ENCODE measurements at regions not wholly inside any gene's neighbourhood (a gene's known extent, or its start where the extent isn't known, plus 50 kb on each side); places are given as distances from the start of the nearest gene placed in this dataset.

DNA sequence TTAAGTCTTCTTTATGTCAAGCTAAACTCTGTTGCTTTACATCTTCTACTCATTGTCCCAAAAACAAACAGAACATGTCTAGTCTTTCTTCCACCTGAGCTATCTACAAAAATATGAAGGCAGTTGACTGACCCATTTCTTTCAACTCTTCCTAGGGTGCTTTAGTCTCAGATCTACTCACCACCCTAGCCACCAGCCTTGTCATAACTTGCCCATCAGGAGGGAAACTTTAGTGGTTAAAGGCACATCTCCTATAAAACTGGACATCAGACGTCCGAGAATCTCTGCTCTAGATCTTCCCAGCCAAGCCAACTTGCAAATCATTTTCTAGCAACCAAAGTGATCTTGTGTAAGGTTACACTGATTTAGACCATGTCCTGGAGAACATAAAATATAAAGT is 205.0 kb downstream of the ACTL7B start:
- WGBS: 50% methylated on average over 2 of the region's 2 CpGs
- Histone ChIP-seq H3K18ac (ENCODE audit: low read depth in 1 of 2, low read length in 2 of 2) (no peak overlapping the region), H3K9ac (ENCODE audit: low read length) (no peak overlapping the region), H3K79me1 (replicated peaks; ENCODE audit: low read length, poor library complexity, severe bottlenecking) (no peaks in the 10 kb centered on the region), H2BK5ac (ENCODE audit: low read depth, low read length, poor library complexity, severe bottlenecking) (no peak overlapping the region), H3K27me3 (ENCODE audit: control insufficient read depth in 1 of 2, insufficient read depth in 1 of 2, low read length in 2 of 2) (no peaks in the 10 kb centered on the region), H3K4me3 (ENCODE audit: insufficient read depth in 1 of 2, low read depth in 1 of 2, low read length in 2 of 2) (no peak overlapping the region), H4K8ac (ENCODE audit: low read length) (no peak overlapping the region), H3K4me2 (ENCODE audit: low read length, poor library complexity, severe bottlenecking) (no peak overlapping the region), H3K4me1 (ENCODE audit: control insufficient read depth, insufficient read depth, low read depth, low read length) (no peaks in the 10 kb centered on the region), H2AFZ (ENCODE audit: low read depth, low read length) (no peak overlapping the region), H3K36me3 (ENCODE audit: control insufficient read depth in 1 of 2, insufficient read depth in 2 of 2, low read depth in 1 of 2, low read length in 2 of 2) (no peaks in the 10 kb centered on the region), H3K23ac (ENCODE audit: low read length in 2 of 2) (no peak overlapping the region), H3K4ac (ENCODE audit: low read depth in 1 of 2, low read length in 2 of 2) (no peak overlapping the region), H3K9me3 (ENCODE audit: control insufficient read depth, low read length) (no peaks in the 10 kb centered on the region), H3K14ac (ENCODE audit: low read length in 2 of 2) (no peak overlapping the region), H2BK12ac (ENCODE audit: low read length in 2 of 2) (no peak overlapping the region), H3K27ac (ENCODE audit: low read length, poor library complexity, severe bottlenecking) (no peak overlapping the region), H2BK120ac (ENCODE audit: low read depth, low read length) (no peak overlapping the region), H2BK15ac (ENCODE audit: low read depth, poor library complexity, severe bottlenecking) (no peak overlapping the region), H2AK5ac (ENCODE audit: low read length, severe bottlenecking) (no peak overlapping the region), H4K91ac (ENCODE audit: low read length) (no peak overlapping the region)
- no peak for DNase-seq

DNA sequence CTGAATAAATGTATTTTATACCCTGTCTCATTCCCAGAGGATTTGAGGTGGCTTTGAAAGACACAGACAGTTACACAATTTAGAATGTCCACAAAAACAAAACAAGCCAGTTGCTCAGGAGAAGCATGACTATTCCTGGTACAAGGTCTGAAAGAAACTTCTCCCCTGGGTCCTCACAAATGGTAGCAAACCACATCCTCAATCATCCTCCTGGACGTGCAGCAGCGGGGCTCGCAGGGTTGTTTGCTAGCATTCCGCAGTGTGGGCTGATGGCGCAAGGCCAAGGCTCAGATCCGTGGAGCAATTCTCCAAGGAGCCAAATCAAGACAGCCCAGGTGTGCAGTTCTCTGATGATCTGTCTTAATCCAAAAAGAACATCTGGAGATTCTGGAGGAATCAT is 210.3 kb downstream of the ACTL7B start:
- no peak overlapping the region for H3K9ac ChIP-seq (ENCODE audit: low read length)

DNA sequence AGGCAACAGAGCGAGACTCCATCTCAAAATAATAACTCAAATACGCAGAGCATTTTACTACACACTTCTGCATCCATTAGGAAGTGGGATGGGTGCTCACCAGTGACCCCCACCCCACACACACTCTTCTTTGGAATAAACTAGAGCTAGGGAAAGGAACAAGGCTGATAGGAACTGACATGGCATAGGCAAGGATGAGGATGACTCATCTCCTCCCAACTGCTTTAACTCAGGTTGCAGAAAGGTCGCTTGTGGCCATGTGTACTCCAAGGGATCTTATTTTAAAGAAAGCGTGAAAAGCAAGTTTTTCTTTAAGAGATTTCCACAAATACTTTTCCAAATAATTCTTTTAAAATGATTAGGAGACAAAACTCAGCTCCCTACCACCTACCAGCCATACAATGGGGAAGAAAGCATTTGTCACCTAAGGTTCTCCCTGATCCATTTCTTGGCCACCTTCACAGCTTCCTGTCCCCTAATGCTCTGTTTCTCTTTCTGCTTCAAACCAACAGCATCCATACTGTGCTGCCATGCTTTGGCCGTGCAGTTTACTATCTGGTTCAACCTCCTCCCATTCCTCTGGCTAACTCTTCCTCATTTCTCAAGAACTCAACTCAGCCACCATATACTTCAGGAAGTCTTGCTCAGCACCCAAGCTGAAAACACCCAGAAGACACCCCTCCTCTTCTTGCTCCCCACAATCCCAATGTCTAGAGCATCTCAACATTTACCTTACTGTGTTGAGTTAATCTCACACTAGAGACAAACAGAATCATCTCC is 211.9 kb downstream of the ACTL7B start:
- Histone ChIP-seq H3K23ac (ENCODE audit: low read length in 2 of 2) (no peak overlapping the region), H3K4me3 (ENCODE audit: insufficient read depth in 1 of 2, low read depth in 1 of 2, low read length in 2 of 2) (no peak overlapping the region), H3K14ac (ENCODE audit: low read length in 2 of 2) (no peak overlapping the region), H2AK5ac (ENCODE audit: low read length, severe bottlenecking) (no peak overlapping the region), H4K91ac (ENCODE audit: low read length) (no peak overlapping the region), H3K27ac (ENCODE audit: low read length, poor library complexity, severe bottlenecking) (no peak overlapping the region), H3K36me3 (ENCODE audit: control insufficient read depth in 1 of 2, insufficient read depth in 2 of 2, low read depth in 1 of 2, low read length in 2 of 2) (no peaks in the 10 kb centered on the region), H4K8ac (ENCODE audit: low read length) (no peak overlapping the region), H2BK15ac (ENCODE audit: low read depth, poor library complexity, severe bottlenecking) (no peak overlapping the region), H3K9me3 (ENCODE audit: control insufficient read depth, low read length) (no peaks in the 10 kb centered on the region), H2BK12ac (ENCODE audit: low read length in 2 of 2) (no peak overlapping the region), H3K18ac (ENCODE audit: low read depth in 1 of 2, low read length in 2 of 2) (no peak overlapping the region), H3K4ac (ENCODE audit: low read depth in 1 of 2, low read length in 2 of 2) (no peak overlapping the region), H2AFZ (ENCODE audit: low read depth, low read length) (no peak overlapping the region), H3K27me3 (ENCODE audit: control insufficient read depth in 1 of 2, insufficient read depth in 1 of 2, low read length in 2 of 2) (no peaks in the 10 kb centered on the region), H3K4me2 (ENCODE audit: low read length, poor library complexity, severe bottlenecking) (no peak overlapping the region), H3K79me1 (replicated peaks; ENCODE audit: low read length, poor library complexity, severe bottlenecking) (no peaks in the 10 kb centered on the region), H2BK120ac (ENCODE audit: low read depth, low read length) (no peak overlapping the region), H3K9ac (ENCODE audit: low read length) (no peak overlapping the region), H2BK5ac (ENCODE audit: low read depth, low read length, poor library complexity, severe bottlenecking) (no peak overlapping the region), H3K4me1 (ENCODE audit: control insufficient read depth, insufficient read depth, low read depth, low read length) (no peaks in the 10 kb centered on the region)
- WGBS: 95% methylated on average over 5 of the region's 5 CpGs
- DNase-seq: no peak

More for the DNA sequence above, 210.3 kb downstream of the ACTL7B start:
- H3K36me3 ChIP-seq (ENCODE audit: control insufficient read depth in 1 of 2, insufficient read depth in 2 of 2, low read depth in 1 of 2, low read length in 2 of 2): no peaks in the 10 kb centered on the region
- no peak overlapping the region for H3K4me2 ChIP-seq (ENCODE audit: low read length, poor library complexity, severe bottlenecking)
- H4K8ac ChIP-seq (ENCODE audit: low read length): no peak overlapping the region
- no peaks in the 10 kb centered on the region for H3K79me1 ChIP-seq (replicated peaks; ENCODE audit: low read length, poor library complexity, severe bottlenecking)
- no peak overlapping the region for H2AFZ ChIP-seq (ENCODE audit: low read depth, low read length)
- no peaks in the 10 kb centered on the region for H3K9me3 ChIP-seq (ENCODE audit: control insufficient read depth, low read length)
- no peak overlapping the region for H3K4ac ChIP-seq (ENCODE audit: low read depth in 1 of 2, low read length in 2 of 2)
- H3K14ac ChIP-seq (ENCODE audit: low read length in 2 of 2): no peak overlapping the region
- H3K18ac ChIP-seq (ENCODE audit: low read depth in 1 of 2, low read length in 2 of 2): no peak overlapping the region
- no peak overlapping the region for H3K23ac ChIP-seq (ENCODE audit: low read length in 2 of 2)
- no peak overlapping the region for H2BK12ac ChIP-seq (ENCODE audit: low read length in 2 of 2)
- no peak overlapping the region for H3K27ac ChIP-seq (ENCODE audit: low read length, poor library complexity, severe bottlenecking)
- no peaks in the 10 kb centered on the region for H3K4me1 ChIP-seq (ENCODE audit: control insufficient read depth, insufficient read depth, low read depth, low read length)
- H3K4me3 ChIP-seq (ENCODE audit: insufficient read depth in 1 of 2, low read depth in 1 of 2, low read length in 2 of 2): no peak overlapping the region
- H3K27me3 ChIP-seq (ENCODE audit: control insufficient read depth in 1 of 2, insufficient read depth in 1 of 2, low read length in 2 of 2): no peaks in the 10 kb centered on the region
- WGBS: 68% methylated on average over 6 of the region's 6 CpGs
- no peak overlapping the region for H2BK15ac ChIP-seq (ENCODE audit: low read depth, poor library complexity, severe bottlenecking)
- no peak overlapping the region for H2BK5ac ChIP-seq (ENCODE audit: low read depth, low read length, poor library complexity, severe bottlenecking)
- no peak overlapping the region for H4K91ac ChIP-seq (ENCODE audit: low read length)
- no peak overlapping the region for H2AK5ac ChIP-seq (ENCODE audit: low read length, severe bottlenecking)
- no peak overlapping the region for H2BK120ac ChIP-seq (ENCODE audit: low read depth, low read length)
- no peak for DNase-seq

- 67% methylated on average over 3 of the region's 3 CpGs for WGBS
- H2AK5ac ChIP-seq (ENCODE audit: low read length, severe bottlenecking): no peak overlapping the region
- H3K9me3 ChIP-seq (ENCODE audit: control insufficient read depth, low read length): no peaks in the 10 kb centered on the region
- no peak overlapping the region for H3K23ac ChIP-seq (ENCODE audit: low read length in 2 of 2)
- no peak overlapping the region for H2BK5ac ChIP-seq (ENCODE audit: low read depth, low read length, poor library complexity, severe bottlenecking)
- no peak overlapping the region for H2AFZ ChIP-seq (ENCODE audit: low read depth, low read length)
- no peaks in the 10 kb centered on the region for H3K36me3 ChIP-seq (ENCODE audit: control insufficient read depth in 1 of 2, insufficient read depth in 2 of 2, low read depth in 1 of 2, low read length in 2 of 2)
- no peak overlapping the region for H3K18ac ChIP-seq (ENCODE audit: low read depth in 1 of 2, low read length in 2 of 2)
- H3K4me1 ChIP-seq (ENCODE audit: control insufficient read depth, insufficient read depth, low read depth, low read length): no peaks in the 10 kb centered on the region
- no peak overlapping the region for H4K91ac ChIP-seq (ENCODE audit: low read length)
- no peak for DNase-seq
- H2BK15ac ChIP-seq (ENCODE audit: low read depth, poor library complexity, severe bottlenecking): no peak overlapping the region
- no peak overlapping the region for H3K14ac ChIP-seq (ENCODE audit: low read length in 2 of 2)
- H2BK120ac ChIP-seq (ENCODE audit: low read depth, low read length): no peak overlapping the region
- H3K27me3 ChIP-seq (ENCODE audit: control insufficient read depth in 1 of 2, insufficient read depth in 1 of 2, low read length in 2 of 2): no peaks in the 10 kb centered on the region
- H3K4me3 ChIP-seq (ENCODE audit: insufficient read depth in 1 of 2, low read depth in 1 of 2, low read length in 2 of 2): no peak overlapping the region
- no peaks in the 10 kb centered on the region for H3K79me1 ChIP-seq (replicated peaks; ENCODE audit: low read length, poor library complexity, severe bottlenecking)
- H3K9ac ChIP-seq (ENCODE audit: low read length): no peak overlapping the region
- no peak overlapping the region for H3K4me2 ChIP-seq (ENCODE audit: low read length, poor library complexity, severe bottlenecking)
- no peak overlapping the region for H2BK12ac ChIP-seq (ENCODE audit: low read length in 2 of 2)
- H4K8ac ChIP-seq (ENCODE audit: low read length): no peak overlapping the region
- no peak overlapping the region for H3K4ac ChIP-seq (ENCODE audit: low read depth in 1 of 2, low read length in 2 of 2)
- no peak overlapping the region for H3K27ac ChIP-seq (ENCODE audit: low read length, poor library complexity, severe bottlenecking)
These were observed 212.9 kb downstream of the ACTL7B start for GRCh38 chr9:108642871-108643270.
